Middle frontal gyrus (tissue), 1 donor: ENCODE measurements at regions not wholly inside any gene's neighbourhood (a gene's known extent, or its start where the extent isn't known, plus 50 kb on each side); places are given as distances from the start of the nearest gene placed in this dataset.

ENCODE experiments used
- DNase-seq: peaks from one replicate; pipeline ENCODE4 v3.0.0-alpha.2; 2015; ENCODE audit warnings: low spot score; ENCODE audit errors: extremely low spot score

DNA sequence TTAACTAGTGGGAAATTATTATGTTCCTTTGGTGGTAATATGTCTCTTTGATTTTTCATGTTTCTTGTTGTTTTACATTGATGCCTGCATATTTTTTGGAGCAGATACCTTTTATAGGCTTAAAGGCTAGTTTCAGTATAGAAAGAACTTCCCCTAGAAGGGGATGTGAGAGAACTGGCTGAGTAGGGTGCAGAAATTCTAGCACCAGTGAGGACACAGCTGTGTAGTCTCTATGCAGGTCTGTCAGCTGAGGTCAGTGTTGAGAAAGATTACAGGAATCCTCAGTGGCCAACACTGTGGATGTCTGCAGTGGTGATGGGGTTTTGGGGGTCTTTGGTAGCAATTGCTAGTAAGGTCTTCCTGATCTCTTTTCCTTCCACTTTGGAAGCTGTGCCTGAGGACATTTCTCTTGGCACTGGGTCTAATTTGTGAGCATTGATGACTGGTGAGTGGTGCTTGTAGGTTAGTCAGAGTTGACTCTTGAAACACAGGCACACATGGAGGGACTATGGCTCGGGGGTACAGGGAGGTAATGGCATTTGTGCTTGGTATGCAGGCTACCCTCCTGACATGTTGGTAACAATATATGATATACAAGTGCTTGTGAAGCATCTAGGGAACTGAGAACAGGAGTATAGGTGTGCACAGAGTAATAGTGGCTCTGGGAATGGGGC, 221.4 kb downstream of the SPATA31D1 start:
- no peak for DNase-seq

GRCh38 chr9:82212885-82213284, 224.3 kb downstream of the SPATA31D1 start:
- no peak for DNase-seq

- DNase-seq, result no peak
Measured at GRCh38 chr9:82216435-82216834, 227.9 kb downstream of the SPATA31D1 start.

DNA sequence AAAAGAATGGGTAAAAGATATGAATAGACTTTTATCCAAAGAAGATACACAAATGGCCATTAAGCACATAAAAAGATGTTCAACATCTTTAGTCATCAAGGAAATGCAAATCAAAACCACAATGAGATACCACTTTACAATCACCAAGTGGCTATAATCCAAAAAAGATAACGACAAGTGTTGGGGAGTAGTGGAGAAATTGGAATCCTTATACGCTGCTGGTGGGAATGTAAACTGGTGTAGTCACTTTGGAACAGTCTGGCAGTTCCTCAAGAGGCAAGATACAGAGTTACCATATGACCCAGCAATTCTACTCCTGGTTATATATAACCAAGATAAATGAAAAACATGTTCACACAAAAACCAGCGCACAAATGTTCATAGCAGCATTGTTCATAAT, 234.9 kb downstream of the SPATA31D1 start:
- no peak for DNase-seq

- DNase-seq, result no peak
Measured at GRCh38 chr9:82231411-82231810, 242.8 kb downstream of the SPATA31D1 start.

GRCh38 chr9:82234160-82234943, 245.8 kb downstream of the SPATA31D1 start:
- no peak for DNase-seq

GRCh38 chr9:82242285-82242963, 253.9 kb downstream of the SPATA31D1 start:
- DNase-seq, result no peak

GRCh38 chr9:82247318-82247717, 258.7 kb downstream of the SPATA31D1 start:
- no peak for DNase-seq

DNA sequence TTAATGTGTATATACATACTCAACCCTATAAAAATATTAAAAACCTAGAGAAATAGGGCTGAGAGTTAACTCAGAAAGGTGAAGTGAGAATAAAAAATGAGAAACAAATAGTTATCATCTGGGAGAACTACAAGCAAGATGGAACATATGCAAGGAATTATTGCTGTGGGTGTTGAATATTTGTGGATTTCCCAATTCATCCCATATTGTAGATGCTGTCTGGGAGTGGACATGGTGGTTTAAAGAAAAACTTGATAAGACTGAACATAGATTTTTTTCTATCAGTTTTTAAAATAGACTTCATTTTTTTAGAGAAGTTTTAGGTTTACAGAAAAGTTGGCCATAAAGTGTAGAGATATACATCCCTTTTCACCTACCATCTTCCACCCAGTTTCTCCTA, 263.5 kb downstream of the SPATA31D1 start:
- no peak for DNase-seq

DNA sequence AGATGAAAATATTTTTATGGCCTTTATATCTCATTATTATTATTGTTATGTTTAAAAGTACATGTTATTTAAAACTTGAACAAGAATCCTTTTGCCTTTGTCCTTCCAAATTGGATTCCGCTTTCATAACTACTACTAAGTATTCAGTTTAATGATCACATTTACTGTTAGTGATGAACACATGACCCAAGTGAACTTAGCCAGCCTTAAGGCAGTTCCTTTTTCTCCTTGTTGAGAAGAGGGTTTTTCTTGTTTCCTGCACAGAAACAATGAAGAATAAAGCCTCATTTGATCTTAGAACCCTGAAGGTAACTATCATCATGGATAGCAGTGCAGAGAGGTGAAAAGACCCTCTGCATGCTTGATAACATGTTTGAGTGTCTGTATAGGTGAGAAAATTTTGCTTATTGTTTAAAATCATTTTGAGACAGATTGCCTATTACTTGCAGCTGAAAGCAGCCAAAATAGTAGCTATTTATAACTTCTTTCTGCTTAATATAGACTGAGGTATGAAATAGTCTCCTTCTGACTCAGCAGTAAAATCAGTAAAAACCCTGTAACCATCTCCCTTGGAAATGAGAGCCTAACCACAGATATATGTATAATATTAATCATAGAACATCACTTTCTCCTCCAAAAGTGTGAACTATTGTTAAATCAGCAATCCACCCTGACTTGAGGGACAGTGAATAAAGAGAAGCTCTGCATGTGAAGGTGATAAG, 266.2 kb downstream of the SPATA31D1 start:
- no peak for DNase-seq

DNA sequence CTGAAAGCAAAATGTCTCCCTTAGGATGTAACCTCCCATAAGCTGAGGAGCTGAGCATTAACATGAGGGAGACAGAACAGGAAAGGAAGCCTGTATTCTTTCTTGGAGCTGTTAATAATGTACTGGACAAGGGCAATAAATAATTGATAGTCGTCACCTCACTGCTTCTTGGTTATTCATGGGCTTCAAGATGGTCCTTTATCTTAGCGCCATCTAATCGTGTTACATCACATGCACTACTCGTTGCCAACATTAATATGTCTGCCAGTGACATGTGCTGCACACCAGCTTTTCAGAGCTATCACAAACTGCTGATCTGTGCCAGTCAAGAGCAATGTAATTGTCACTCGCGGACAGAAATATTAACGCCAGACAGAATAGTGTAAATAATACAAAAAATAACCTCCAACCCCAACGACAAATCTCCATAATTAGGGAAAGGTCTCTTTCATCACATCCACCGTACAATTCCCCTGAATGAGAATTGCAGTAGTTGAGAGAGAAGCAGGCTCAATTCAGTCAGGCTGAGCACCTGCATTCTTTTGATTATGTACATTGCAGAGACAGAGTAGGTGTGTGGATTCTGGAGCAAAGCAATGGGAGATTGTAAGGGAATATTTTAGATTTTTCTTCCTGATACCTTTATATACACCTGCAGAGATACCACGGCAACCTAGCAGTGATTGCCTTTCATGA, 267.1 kb downstream of the SPATA31D1 start:
- DNase-seq, result no peak

GRCh38 chr9:82260691-82261090, 272.1 kb downstream of the SPATA31D1 start:
- no peak for DNase-seq

DNA sequence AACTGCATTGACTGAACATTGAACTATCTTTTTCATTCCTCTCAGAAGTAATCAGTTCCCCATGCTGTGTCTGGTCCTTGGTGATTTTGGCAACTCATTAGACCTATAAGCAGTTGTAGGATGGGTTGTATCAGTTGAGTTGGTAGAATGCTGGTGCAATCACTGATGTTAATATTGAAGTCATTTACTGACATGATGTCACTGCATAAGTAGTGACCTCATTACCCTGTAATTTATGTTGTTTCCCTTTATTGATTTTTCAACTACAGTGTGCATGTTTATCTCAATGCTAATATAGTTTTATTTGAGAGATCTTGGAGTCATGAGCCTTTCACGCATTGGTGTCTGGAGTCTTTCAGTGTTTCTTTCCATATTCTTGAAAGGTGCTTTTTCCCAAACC, 275.0 kb downstream of the SPATA31D1 start:
- no peak for DNase-seq

- DNase-seq, result no peak
Measured at GRCh38 chr9:82271106-82271561, 282.6 kb downstream of the SPATA31D1 start.

GRCh38 chr9:82273121-82273520, 284.5 kb downstream of the SPATA31D1 start:
- no peak for DNase-seq

DNA sequence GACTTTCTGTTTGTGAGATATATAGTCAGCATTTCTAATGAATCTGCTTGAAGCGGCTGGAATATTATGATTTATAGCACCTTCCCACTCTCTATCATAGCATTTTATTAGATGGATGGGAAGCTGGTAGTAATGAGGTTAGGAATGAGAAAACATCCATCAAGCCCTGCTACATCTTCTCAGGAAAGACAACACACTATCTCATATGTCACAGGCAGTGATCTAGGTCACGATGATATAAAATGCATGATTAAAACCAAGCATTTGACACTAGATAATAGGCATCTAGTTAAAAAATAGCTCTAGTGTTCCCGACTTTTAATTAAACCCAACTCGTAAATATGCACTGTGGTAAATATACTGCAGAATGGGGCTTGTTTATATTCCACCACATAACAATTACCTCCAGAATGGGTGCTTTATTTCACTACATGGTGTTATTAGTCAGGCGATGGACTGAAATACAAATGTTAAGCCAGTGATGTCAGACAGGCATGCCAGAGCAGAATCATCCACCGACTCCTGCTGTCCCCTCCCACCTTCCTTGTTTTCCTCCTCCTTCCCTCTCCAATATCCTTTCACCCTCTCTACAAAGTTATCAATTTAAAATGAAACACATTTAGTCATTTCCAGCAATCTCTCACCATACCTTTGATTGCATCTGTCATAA, 286.8 kb downstream of the SPATA31D1 start:
- DNase-seq, result no peak

DNA sequence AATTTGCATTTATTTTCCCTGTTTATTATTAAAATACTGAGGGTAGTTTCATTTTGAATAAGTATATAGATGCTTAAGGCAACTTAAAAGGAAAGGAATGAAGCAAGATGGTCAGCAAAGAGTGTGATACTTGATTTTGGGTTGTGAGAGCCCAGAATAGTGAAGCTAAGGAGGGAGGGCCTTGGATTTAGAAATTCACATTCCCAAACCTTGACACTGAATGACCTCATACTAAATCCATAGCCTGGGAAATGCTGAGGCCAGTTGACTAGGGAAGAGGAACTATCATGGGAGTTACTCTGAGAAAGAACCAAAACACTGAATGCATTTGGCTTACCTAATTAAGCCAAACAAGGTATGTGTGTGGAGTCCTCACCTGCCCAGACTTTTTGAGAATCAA, 292.5 kb downstream of the SPATA31D1 start:
- no peak for DNase-seq

GRCh38 chr9:82284758-82285157, 296.2 kb downstream of the SPATA31D1 start:
- no peak for DNase-seq

DNA sequence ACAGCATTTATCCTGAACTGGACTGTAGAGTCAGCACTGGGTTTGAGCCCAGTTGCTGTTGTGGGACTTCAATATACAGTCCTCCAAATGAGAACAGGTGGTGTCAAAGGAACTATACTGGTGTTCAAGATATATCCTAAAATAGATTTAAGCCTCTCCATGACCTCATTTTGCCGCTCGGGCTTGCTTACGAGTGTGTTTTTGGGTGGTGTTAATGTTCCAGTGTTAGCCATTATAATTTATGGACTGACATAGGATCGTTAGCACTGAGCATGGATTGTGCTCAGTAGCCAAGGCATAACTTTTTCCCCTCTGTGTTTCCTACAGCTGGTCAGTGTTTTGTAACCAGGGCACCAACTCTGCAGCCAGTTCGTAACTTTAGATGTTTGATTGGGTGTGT, 306.6 kb downstream of the SPATA31D1 start:
- DNase-seq, result no peak

DNA sequence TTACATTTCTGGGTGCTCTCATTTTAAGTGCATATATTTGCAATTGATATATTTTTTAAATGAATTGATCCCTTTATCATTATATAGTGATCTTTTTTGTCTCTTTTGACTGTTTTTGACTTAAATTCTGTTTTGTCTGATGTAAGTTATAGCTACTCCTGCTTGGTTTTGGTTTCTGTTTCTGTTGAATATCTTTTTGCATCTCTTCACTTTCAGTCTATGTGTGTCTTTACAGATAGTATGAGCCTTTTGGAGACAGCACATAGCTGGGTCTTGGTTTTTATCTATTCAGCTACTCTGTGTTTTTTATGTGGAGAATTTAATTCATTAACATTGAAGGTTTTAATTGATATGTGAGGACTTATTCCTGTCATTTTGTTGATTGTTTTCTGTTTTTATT, 311.3 kb downstream of the SPATA31D1 start:
- DNase-seq, result no peak
